GM12874 (cell line): ENCODE measurements at regions not wholly inside any gene's neighbourhood (a gene's known extent, or its start where the extent isn't known, plus 50 kb on each side); places are given as distances from the start of the nearest gene placed in this dataset.

Experiments
- CTCF ChIP-seq: IDR thresholded peaks from 2 replicates; pipeline ENCODE4 v1.5.1; 2011; ENCODE audit warnings: low read depth, mild to moderate bottlenecking, control low read depth, low read length, moderate library complexity; ENCODE audit not compliant: insufficient read depth

GRCh38 chr10:78251016-78251385 lies 217.3 kb downstream of the RPS24 start:
- no peak for TF ChIP-seq CTCF

DNA sequence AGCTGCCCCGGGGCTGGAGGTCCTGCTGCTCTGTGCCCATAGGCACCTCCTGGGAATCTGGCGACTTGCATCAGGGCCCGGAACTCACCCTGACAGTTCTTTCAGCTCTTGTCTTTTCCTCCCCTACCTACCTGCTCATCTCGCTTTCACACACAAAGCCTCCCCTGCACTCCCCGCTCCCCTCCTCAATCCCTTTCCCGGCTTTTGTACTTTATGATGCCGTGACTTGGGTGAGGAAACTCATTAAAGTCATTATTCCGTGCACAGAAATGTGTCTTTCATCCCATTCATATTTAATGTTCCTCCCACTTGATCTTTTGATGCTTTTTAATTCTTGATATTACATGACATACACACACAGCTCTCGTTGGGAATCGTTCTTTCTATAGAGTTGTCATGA lies 218.6 kb downstream of the RPS24 start:
- TF ChIP-seq CTCF = no peak

- no peak for TF ChIP-seq CTCF
Measured at GRCh38 chr10:78253063-78253853, 219.6 kb downstream of the RPS24 start.

- TF ChIP-seq CTCF = no peak
Measured at GRCh38 chr10:78254013-78254412, 220.3 kb downstream of the RPS24 start.

DNA sequence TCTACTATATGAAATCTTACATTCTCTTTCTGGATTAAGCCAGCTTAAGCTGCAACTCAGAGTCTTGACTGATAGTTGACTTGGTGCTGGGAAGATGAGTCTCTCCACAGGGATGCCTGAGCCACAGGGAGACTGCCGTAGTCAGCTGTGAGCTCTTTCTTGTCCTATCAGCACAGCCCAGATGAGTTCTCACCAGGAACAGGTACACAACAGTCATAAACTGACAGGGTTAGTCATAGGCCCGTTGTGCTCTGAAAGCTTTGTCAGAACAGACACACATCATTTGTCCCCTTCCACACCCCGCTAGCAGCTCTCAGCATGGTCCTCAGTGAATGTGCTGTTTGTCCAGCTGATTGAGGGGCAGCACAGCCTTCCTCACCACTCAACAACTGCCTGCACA lies 221.6 kb downstream of the RPS24 start:
- no peak for TF ChIP-seq CTCF

DNA sequence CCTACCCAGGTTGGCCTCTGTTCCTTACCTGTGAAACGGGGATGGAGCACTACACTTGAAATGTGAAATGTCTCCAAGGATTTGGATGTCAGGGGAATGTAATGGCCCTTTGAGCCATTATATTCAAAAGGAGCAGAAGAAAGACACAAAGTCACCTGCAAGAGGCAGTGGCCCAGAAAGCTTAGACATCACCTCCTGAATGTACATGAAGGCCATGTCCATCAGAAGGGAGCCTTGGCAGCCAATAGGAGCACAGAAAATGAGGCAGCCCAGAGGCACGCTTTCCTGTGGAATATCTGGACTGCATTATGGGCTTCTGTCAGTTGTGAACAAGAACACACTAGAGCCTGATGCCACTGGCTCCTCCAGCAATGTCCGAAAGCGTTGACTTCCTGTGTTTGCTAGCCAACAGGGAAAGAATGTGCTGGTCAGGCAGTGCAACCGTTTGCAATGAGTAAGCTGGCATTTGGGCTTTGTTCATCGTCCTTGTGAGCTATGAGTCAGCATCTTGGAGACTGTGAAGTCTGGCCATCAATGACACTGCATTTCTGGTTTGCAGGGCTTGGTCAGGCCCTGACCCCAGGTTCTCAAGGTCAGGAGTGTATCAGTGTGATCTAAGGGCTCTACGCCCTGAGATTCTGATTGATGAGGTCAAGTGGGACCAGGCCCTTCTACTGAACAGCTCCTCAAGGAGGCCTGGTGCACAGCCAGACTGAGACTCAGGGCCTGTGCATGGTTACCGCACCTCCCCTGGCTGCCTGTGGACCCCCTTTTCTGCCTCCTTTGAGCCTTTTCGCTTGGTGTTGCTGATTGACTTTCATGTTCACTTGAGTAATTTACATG lies 222.4 kb downstream of the RPS24 start:
- TF ChIP-seq CTCF = no peak

DNA sequence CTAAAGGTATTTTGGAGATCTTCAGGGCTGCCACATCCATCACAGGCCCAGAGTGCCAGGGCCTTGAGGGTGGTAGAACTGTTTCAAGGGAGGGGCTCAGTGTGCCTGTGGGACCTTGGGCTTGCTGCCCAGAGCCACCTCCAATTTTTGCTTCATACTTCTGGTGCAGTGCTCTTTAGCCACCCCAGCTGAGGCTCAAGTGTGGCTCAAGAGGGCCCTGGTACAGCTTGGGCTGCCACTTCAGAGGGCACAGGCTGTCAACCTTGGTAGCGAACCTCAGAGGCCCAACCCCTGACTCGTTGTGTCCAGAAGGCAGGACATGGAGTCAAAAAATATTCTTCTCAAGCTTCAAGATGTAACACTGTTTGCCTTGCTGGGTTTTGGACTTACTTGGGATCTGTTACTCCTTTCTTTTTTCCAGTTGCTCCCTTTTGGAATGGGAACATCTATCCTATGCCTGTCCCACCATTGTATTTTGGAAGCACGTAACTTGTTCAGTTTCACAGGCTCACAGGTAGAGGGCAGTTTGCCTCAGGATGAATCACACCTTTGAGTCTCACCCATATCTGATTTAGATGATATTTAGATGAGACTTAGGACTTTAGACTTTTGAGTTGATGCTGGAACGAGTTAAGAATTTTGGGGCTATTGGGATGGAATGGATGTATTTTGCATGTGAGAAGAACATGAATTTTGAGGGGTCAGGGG lies 224.8 kb downstream of the RPS24 start:
- TF ChIP-seq CTCF = 0 out of 2 replicates have a peak, but pooled peaks have one; percentile 25
